PC-9 (cell line): ENCODE measurements at regions not wholly inside any gene's neighbourhood (a gene's known extent, or its start where the extent isn't known, plus 50 kb on each side); places are given as distances from the start of the nearest gene placed in this dataset.

Experiments used
- EZH2 ChIP-seq: fragments of 200-600 bp; sonication (generic); IDR thresholded peaks from 2 replicates; pipeline ENCODE4 v1.8.0; 2017; ENCODE audit warnings: antibody characterized with exemption, low read depth
- TF ChIP-seq, protein P1 (sequence below): fragments of 200-600 bp; sonication (generic); conservative IDR thresholded peaks from 2 replicates; pipeline ENCODE4 v1.6.1; 2017; ENCODE audit warnings: mixed run types, antibody characterized with exemption, mild to moderate bottlenecking, moderate library complexity

DNA sequence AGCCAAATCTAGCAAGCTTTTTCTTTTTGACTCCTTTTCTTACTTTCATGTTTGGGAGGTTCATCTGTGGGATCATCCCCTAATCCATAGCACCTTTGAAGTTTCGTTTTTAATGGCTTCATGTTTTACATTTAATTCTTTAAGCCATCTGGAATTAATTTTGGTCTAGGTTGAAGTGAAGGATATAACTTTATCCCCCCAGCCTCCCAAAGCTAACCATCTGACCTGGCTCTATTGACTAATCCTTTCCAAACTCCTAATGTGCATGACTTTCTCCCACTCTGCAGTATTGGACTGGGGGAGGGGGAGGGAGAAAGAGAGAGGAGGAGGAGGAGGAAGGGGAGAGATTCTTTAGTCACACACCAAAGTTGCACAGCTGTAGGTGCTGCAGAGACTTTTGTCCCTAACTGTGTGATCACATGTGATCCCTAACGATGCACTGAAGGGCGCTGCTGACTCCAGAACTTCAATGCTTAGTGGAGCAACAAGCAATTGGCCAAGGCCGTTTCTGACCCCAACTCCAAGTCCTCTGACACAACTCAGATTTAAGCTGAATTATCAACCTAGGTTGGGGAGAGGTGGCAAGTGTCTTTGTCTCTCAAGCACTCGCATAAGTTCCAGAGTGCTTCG is 191.6 kb downstream of the HUNK start:
- TF ChIP-seq, protein P1, sequence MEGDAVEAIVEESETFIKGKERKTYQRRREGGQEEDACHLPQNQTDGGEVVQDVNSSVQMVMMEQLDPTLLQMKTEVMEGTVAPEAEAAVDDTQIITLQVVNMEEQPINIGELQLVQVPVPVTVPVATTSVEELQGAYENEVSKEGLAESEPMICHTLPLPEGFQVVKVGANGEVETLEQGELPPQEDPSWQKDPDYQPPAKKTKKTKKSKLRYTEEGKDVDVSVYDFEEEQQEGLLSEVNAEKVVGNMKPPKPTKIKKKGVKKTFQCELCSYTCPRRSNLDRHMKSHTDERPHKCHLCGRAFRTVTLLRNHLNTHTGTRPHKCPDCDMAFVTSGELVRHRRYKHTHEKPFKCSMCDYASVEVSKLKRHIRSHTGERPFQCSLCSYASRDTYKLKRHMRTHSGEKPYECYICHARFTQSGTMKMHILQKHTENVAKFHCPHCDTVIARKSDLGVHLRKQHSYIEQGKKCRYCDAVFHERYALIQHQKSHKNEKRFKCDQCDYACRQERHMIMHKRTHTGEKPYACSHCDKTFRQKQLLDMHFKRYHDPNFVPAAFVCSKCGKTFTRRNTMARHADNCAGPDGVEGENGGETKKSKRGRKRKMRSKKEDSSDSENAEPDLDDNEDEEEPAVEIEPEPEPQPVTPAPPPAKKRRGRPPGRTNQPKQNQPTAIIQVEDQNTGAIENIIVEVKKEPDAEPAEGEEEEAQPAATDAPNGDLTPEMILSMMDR, result no peak
- no peak for TF ChIP-seq EZH2
